HG03520 (cell line): ENCODE measurements at regions not wholly inside any gene's neighbourhood (a gene's known extent, or its start where the extent isn't known, plus 50 kb on each side); places are given as distances from the start of the nearest gene placed in this dataset.
"Not testable (repeated sequence)": the region's sequence is repeated elsewhere in the genome, so short reads cannot be mapped to it uniquely, and the experiment has no call there.

ENCODE experiments used
- ATAC-seq: cut with Tn5 transposase; IDR thresholded peaks from one replicate; pipeline ENCODE4 v1.9.1; 2021; ENCODE audit warnings: mild to moderate bottlenecking, moderate library complexity; ENCODE audit not compliant: unreplicated experiment

GRCh38 chr9:75197561-75197960, 109.2 kb downstream of the OSTF1 start:
- ATAC-seq: no peak

GRCh38 chr9:75198436-75198835, 110.1 kb downstream of the OSTF1 start:
- ATAC-seq: no peak

GRCh38 chr9:75200892-75201470, 112.7 kb downstream of the OSTF1 start:
- no peak for ATAC-seq

GRCh38 chr9:75201480-75202209, 113.3 kb downstream of the OSTF1 start:
- ATAC-seq: no peak

GRCh38 chr9:75207997-75208396, 119.7 kb downstream of the OSTF1 start:
- not testable (repeated sequence) for ATAC-seq

GRCh38 chr9:75210215-75210614, 121.9 kb downstream of the OSTF1 start:
- ATAC-seq: no peak

DNA sequence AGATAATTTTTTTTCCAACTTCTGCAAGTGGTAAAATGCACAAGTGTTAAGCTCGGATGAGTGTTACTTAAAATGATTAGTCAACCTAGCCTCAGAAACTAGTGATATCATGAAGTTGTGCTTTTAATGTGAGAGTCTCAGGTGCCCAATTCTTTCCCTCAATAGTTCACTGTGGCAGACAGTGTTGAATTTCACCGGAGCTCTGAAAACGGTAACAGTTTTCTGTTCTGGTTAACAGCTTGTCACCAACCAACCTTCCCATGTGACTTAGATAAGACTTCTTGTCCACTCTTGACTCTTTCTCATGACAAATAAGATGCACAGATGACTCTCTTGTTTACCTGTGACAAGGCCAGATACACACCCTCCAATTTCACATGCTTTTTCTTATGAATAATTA, 125.5 kb downstream of the OSTF1 start:
- ATAC-seq: no peak

DNA sequence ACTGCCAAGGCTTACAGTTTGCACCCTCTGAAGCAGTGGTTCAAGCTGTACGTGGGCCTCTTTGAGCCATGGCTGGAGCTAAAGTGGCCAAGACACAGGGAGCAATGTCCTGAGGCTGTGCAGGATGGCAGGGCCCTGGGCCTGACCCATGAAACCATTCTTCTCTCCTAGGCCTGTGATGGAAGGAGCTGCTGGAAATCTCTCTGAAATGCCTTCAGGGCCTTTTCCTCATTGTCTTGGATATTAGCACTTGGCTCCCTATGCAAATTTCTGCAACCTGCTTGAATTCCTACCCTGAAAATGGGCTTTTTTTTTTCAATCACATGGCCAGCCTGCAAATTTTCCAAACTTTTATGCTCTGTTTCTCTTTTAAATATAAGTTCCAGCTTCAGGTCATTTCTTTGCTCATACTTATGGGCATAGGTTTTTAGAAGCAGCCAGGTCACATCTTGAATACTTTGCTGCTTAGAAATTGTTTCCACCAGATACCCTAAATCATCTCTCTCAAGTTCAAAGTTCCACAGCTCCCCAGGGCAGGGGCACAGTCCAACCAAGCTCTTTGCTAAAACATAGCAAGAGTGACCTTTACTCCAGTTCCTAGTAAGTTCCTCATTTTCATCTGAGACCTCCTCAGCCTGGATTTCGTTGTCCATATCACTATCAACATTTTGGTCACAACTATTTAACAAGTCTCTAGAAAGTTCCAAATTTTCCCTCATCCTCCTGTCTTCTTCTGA, 138.3 kb downstream of the OSTF1 start:
- no peak for ATAC-seq

- no peak for ATAC-seq
Measured at GRCh38 chr9:75228893-75229292, 140.6 kb downstream of the OSTF1 start.

DNA sequence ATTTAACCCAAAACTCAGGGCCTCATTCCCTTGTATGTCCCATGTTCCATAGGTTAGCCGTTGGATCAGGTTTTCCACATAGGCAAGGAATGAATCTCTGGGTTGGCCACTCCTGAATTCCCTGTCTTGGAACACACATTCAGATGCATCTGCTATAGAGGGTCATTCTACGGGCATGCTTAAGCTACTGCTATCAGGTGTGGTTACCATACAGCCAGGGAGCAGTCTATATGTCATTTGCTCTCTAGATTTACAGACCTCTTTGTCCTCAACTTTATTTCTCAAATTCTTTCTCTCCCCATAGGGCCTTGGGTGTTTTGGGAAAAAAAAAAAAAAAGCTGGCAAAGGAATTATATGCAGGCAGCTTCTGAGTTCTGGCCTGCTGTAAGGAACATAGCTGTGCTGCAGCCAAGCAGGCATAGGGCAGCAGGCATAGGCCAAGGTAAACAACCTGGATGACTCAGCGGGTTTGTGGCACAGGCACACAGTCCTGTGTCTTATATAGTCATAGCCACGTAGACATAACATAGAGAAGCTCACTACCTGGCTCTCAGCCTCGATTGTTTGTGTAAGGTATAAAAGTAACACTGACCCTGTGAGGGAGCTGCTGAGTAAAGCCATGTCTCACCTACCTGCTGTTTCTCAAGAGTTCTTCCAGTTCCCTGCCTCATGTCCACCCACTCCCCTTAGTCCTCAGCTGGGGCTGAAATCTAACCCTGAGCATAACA, 141.5 kb downstream of the OSTF1 start:
- no peak for ATAC-seq

DNA sequence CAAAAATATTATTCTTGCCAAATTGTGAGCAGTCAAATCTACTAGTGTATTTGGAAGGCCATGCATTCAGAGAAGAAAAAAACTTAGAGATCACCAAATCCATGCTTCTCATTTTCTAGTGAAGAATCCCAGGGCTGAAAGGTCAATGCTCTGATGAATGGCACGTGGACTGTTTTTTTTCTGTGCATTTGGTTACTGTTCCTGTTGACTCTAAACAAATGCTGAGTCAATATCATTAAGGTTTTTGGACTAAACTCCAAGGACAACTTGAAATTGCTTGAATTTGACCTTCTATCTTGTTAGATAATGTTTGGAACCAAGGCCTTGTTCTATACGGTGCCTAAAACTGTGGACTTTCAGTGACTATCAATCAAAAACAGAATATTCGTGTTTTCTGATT, 142.2 kb downstream of the OSTF1 start:
- ATAC-seq: no peak

DNA sequence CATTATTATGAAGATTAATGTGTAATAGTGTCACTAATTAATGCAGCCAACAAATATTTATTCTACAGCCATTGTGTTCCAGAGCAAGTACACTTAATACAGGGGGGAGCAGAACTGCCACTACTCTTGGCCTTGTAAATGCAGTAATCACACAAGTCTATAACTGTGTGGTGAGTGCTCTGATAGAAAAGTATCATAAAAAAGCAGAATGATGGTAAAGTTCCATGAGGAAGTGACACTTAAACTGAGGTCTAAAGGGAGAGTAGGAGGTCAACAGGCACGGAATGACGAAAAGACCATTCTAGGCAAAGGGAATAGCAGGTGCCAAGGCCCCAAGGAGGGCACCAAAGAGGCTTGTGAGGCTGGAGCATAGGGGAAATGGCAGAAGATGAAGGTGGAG, 142.9 kb downstream of the OSTF1 start:
- ATAC-seq: no peak

DNA sequence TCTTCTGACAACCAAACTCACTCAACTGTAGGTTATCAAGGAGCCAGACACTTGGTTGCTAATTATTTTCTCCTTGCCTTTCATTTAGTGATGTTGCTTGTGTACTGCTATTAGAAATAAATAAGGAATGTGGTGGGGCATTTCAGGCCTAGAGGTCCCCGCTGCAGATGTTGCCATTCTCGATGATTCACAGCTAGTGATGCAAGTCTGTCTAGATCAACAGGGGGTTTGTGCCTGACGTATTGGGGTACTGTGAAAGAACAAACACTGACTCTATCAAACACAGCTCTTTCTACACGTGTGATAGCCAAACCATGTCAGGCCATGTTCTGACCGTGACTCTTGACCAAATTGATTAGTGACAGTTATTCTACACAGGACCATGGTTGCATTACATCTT, 144.7 kb downstream of the OSTF1 start:
- no peak for ATAC-seq

DNA sequence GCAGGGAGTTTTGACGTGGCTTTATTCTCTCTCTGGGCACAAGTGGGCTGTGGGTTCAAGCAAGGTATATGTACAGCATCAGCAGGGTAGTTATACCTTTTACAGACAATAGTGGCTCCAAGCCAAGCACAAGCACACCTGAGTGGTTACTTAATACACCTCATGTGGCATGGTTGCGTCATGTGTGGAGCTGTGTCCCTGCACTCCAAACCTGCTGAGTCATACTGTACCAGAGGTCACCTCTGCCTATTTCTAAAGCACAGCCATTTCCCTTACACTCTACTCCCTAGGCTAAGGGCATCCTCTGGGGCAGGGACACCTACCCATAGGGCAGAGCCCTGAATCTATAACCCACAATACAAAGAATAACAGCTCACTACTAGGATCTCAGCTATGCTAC, 147.3 kb downstream of the OSTF1 start:
- ATAC-seq: no peak

- ATAC-seq: peak; percentile 96
Measured at GRCh38 chr9:75238311-75238976, 150.1 kb downstream of the OSTF1 start.

DNA sequence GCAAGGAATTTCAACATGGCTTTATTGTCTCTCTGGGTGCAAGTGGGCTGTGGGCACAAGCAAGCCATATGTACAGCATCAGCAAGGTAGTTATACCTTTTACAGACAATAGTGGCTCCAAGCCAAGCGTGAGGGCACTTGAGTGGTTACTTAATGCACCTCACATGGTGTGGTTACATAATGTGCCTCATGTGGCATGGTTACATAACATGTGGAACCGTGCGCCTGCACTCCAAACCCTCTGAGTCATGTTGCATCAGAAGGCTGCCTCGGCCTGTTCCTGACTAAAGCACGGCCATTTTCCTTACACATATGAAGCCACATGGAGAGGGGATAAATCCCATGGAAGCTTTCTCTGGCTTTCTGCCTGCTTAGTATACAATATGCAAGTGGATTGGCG, 150.9 kb downstream of the OSTF1 start:
- no peak for ATAC-seq

GRCh38 chr9:75242426-75242825, 154.1 kb downstream of the OSTF1 start:
- no peak for ATAC-seq

DNA sequence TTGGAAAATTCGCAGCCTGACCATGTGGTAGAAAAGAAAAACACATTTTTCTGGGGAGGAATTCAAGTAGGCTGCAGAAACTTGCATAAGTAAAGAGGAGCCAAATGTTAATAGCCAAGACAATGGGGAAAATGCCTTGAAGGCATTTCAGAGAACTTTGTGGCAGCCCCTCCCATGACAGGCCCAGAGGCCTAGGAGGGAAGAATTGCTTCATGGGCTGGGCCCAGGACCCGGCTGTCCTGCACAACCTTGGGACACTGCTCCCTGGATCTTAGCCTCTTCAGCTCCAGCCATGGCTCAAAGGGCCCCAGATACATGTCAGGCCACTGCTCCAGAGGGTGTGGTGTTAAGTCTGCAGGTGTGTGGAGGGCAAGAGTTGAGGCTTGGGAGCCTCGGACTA, 158.6 kb downstream of the OSTF1 start:
- ATAC-seq: no peak

- peak; percentile 89 for ATAC-seq
Measured at GRCh38 chr9:75265525-75265972, 177.2 kb downstream of the OSTF1 start.

GRCh38 chr9:75269197-75269596, 180.9 kb downstream of the OSTF1 start:
- no peak for ATAC-seq

DNA sequence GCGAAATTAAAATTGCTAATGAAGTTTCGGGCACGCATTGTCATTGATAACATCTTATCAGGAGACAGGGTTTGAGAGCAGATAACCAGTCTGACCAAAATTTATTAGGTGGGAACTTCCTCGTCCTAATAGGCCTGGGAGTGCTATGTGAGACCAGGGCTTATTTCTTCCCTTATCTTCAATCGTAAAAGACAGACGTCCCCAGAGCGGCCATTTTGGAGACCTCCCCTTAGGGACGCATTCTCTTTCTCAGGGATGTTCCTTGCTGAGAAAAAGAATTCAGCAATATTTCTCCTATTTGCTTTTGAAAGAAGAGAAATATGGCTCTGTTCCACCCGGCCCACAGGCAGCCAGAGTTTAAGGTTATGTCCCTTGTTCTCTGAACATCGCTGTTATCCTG, 184.7 kb downstream of the OSTF1 start:
- not testable (repeated sequence) for ATAC-seq
